ENCODE measurements at regions not wholly inside any gene's neighbourhood (a gene's known extent, or its start where the extent isn't known, plus 50 kb on each side); places are given as distances from the start of the nearest gene placed in this dataset.

- TF ChIP-seq CTCF (IDR thresholded peaks at IDR 0.05) = no peak
- TF ChIP-seq HOXA7 (CRISPR knock-in tag; IDR thresholded peaks at IDR 0.05) = no peak
- TF ChIP-seq MYC (IDR thresholded peaks at IDR 0.05; ENCODE audit: borderline replicate concordance, low read length) = no peak
- TF ChIP-seq JUNB (IDR thresholded peaks at IDR 0.05) = no peak
- TF ChIP-seq CBX8 (IDR thresholded peaks at IDR 0.05) = no peak
- TF ChIP-seq POLR2A (IDR thresholded peaks at IDR 0.05; ENCODE audit: low read length) = no peak
- no peak for TF ChIP-seq HMGXB4 (CRISPR knock-in tag; IDR thresholded peaks at IDR 0.05; ENCODE audit: borderline replicate concordance)
- TF ChIP-seq BCL3 (IDR thresholded peaks at IDR 0.05) = no peak
- no peak for TF ChIP-seq MAX (IDR thresholded peaks at IDR 0.05)
- TF ChIP-seq JUN (IDR thresholded peaks at IDR 0.05) = no peak
Measured at GRCh38 chr4:24644983-24645764, 60.8 kb upstream of the DHX15 start.

All from A549 (cell line).